Panc1 (cell line): ENCODE measurements at regions not wholly inside any gene's neighbourhood (a gene's known extent, or its start where the extent isn't known, plus 50 kb on each side); places are given as distances from the start of the nearest gene placed in this dataset.

Experiments used
- POLR2AphosphoS5 ChIP-seq: IDR thresholded peaks from 2 replicates; pipeline ENCODE4 v1.6.1; 2012; ENCODE audit warnings: mild to moderate bottlenecking, low read depth, low read length, moderate library complexity
- TF ChIP-seq, protein P1 (sequence below), 2 experiments: IDR thresholded peaks; 2 replicates each; pipeline ENCODE4 v1.6.1; 2011 to 2012; ENCODE audit warnings: low read depth in 2 of 2, control low read depth in 1 of 2, low read length in 1 of 2, mild to moderate bottlenecking in 1 of 2, moderate library complexity in 1 of 2; ENCODE audit not compliant: insufficient read depth in 1 of 2
- TF ChIP-seq, protein P2 (sequence below): fragments of 450-650 bp; IDR thresholded peaks from 2 replicates; pipeline ENCODE4 v1.5.1; 2017; ENCODE audit warnings: mild to moderate bottlenecking

DNA sequence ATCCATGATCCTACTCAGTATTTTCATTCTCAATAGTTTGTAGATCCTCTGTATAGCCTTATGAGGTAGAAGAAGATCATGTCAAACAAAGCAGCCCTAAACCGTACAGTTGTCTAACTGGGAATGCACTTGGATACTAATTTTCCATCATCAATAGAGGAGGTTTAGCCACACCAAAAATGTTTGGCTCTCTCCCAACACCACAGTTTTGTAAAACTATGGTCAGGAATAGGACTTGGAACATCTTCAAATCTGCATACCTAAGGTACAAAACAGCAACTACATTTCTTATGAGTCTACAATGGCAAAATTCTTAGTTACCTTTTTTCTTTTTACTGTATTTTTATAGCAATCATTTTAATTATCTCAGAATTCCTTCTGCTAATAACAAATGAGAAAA, 1001.6 kb downstream of the ROBO2 start:
- TF ChIP-seq, protein P1, sequence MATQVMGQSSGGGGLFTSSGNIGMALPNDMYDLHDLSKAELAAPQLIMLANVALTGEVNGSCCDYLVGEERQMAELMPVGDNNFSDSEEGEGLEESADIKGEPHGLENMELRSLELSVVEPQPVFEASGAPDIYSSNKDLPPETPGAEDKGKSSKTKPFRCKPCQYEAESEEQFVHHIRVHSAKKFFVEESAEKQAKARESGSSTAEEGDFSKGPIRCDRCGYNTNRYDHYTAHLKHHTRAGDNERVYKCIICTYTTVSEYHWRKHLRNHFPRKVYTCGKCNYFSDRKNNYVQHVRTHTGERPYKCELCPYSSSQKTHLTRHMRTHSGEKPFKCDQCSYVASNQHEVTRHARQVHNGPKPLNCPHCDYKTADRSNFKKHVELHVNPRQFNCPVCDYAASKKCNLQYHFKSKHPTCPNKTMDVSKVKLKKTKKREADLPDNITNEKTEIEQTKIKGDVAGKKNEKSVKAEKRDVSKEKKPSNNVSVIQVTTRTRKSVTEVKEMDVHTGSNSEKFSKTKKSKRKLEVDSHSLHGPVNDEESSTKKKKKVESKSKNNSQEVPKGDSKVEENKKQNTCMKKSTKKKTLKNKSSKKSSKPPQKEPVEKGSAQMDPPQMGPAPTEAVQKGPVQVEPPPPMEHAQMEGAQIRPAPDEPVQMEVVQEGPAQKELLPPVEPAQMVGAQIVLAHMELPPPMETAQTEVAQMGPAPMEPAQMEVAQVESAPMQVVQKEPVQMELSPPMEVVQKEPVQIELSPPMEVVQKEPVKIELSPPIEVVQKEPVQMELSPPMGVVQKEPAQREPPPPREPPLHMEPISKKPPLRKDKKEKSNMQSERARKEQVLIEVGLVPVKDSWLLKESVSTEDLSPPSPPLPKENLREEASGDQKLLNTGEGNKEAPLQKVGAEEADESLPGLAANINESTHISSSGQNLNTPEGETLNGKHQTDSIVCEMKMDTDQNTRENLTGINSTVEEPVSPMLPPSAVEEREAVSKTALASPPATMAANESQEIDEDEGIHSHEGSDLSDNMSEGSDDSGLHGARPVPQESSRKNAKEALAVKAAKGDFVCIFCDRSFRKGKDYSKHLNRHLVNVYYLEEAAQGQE (IDR thresholded peaks at IDR 0.05; ENCODE audit: insufficient read depth in 1 of 2, low read depth in 2 of 2, low read length in 1 of 2): no peak
- TF ChIP-seq, protein P2, sequence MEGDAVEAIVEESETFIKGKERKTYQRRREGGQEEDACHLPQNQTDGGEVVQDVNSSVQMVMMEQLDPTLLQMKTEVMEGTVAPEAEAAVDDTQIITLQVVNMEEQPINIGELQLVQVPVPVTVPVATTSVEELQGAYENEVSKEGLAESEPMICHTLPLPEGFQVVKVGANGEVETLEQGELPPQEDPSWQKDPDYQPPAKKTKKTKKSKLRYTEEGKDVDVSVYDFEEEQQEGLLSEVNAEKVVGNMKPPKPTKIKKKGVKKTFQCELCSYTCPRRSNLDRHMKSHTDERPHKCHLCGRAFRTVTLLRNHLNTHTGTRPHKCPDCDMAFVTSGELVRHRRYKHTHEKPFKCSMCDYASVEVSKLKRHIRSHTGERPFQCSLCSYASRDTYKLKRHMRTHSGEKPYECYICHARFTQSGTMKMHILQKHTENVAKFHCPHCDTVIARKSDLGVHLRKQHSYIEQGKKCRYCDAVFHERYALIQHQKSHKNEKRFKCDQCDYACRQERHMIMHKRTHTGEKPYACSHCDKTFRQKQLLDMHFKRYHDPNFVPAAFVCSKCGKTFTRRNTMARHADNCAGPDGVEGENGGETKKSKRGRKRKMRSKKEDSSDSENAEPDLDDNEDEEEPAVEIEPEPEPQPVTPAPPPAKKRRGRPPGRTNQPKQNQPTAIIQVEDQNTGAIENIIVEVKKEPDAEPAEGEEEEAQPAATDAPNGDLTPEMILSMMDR: no peak
- TF ChIP-seq POLR2AphosphoS5: no peak
